GM13976 (cell line): ENCODE measurements at regions not wholly inside any gene's neighbourhood (a gene's known extent, or its start where the extent isn't known, plus 50 kb on each side); places are given as distances from the start of the nearest gene placed in this dataset.

ENCODE experiments used
- DNase-seq: peaks from one replicate; pipeline ENCODE4 v3.0.0; 2012; ENCODE audit warnings: low spot score
- CTCF ChIP-seq: IDR thresholded peaks from 2 replicates; pipeline ENCODE4 v1.5.1; 2012; ENCODE audit warnings: borderline replicate concordance, mild to moderate bottlenecking; ENCODE audit not compliant: insufficient read depth; ENCODE audit errors: extremely low read depth, missing control alignments, control extremely low read depth
- in situ Hi-C: fragments of 300-500 bp; cut with MboI; formaldehyde crosslinking; loops from one replicate; pipeline ENCODE4 v1.12.0; 2022; ENCODE audit warnings: low sequenced_read_pairs, mixed read lengths, inconsistent platforms; ENCODE audit not compliant: unreplicated experiment

DNA sequence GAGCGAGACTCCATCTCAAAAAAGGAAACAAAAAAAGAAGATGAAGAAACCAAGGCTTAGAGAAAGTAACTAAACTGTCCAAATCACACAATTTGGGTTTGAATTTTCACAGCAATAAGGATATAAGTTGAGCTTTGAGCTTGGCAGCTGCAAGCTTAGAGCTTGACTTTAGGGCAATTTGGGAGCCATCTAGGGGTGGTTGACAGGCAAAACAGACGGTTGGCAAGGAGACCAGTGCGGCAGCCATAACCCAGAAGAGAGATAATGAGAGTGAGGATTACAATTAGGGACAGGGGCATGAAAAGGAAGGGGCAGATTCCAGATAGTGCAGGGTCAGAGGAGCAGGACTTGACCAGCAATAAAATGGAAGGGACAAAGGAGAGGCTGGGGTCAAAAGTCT is 382.2 kb upstream of the HNRNPA3 start:
- in situ Hi-C loops = no loop called here
- no peak for TF ChIP-seq CTCF
- no peak for DNase-seq

DNA sequence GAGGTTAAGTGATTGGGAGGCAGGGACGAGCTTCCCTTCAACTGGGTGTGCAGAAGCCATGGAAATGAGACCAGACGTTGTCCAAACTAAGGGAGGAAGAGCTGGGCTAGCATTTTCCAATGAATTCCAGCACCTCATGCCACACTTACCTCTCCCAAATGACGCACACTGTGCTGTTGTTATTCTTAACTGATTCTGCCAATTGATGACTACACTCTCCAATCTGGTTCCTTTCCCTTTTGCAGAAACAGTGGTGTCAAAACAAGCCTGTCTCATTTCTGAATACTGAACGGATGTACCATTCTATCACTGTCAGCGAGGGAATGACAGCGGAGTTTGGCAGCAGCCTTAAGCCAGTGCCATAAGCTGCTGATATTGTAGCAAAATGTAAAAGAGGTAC is 380.5 kb upstream of the HNRNPA3 start:
- in situ Hi-C loops = no loop called here
- no peak for DNase-seq
- no peak for TF ChIP-seq CTCF

- no peak for DNase-seq
- no peak for TF ChIP-seq CTCF
- in situ Hi-C loops = no loop called here
Observed at GRCh38 chr2:176833671-176834070, 378.9 kb upstream of the HNRNPA3 start.

GRCh38 chr2:176834226-176834625 is 378.4 kb upstream of the HNRNPA3 start:
- in situ Hi-C loops = no loop called here
- no peak for TF ChIP-seq CTCF
- no peak for DNase-seq

DNA sequence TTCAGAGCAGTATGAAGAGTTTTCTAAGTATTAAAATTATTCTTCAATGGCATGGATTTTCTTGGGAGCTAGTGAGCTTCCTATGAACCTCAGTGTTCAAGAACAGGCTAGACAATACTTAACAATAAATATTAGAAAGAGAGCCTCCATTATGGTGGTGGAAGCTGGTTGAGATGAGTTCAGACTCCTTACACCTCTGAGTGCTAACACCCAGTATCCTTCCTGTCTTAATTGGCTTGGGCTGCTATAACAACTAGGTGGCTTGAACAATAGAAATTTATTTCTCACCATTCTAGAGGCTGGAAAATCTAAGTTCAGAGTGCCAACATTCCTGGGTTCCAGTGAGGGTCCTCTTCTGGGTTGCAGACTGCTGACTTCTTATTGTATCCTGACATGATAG is 369.4 kb upstream of the HNRNPA3 start:
- no peak for DNase-seq
- no peak for TF ChIP-seq CTCF
- in situ Hi-C loops = no loop called here

DNA sequence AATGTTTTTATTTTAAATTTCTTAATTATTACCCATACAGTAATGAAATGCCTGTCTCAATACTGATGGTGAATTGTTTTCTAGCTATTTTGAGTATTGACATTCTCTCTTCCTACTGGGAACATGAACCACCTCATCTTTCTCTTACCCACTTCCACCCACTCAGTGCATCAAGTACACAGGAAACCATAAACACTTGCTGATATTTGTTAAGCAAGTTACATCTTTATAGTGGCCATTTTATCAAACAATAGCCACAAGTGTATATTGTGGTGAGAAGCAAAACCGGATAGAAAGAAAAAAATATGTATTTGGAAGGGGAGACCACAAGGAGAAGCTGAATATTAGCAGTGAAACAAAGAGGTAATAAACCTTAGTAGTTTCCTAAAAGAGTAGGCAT is 368.1 kb upstream of the HNRNPA3 start:
- DNase-seq = no peak
- TF ChIP-seq CTCF = no peak
- in situ Hi-C loops = no loop called here

- DNase-seq = no peak
- no peak for TF ChIP-seq CTCF
- in situ Hi-C loops = no loop called here
Observed at GRCh38 chr2:176845718-176846117, 366.9 kb upstream of the HNRNPA3 start.
